AML-193 (cell line): ENCODE measurements at regions not wholly inside any gene's neighbourhood (a gene's known extent, or its start where the extent isn't known, plus 50 kb on each side); places are given as distances from the start of the nearest gene placed in this dataset.
"Not testable (repeated sequence)": the region's sequence is repeated elsewhere in the genome, so short reads cannot be mapped to it uniquely, and the experiment has no call there.

ENCODE experiments used
- DNase-seq, 2 experiments: peaks; one replicate each; lab custom pipeline; 2025; lab: John Stamatoyannopoulos, UW

DNA sequence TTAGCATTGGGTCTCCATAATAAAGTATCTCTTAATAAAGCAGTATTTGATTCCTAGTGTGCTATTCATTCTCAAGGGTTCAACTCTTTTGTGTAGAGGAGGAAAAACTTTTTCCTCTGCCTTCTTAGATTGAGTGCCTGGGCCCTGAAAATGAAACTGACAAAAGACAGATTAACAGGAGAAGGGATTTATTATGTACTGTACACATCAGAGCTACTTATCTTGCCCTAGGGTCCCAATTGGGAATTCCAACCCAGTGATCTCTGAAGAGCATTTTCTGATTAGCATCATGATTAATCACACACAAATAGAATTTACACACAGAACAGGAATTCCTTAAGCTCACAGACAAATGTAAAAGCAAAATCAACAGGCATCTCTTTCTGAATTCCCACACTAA is 128.9 kb downstream of the CD164 start:
- DNase-seq = no peak

- DNase-seq = no peak
These were observed 129.8 kb downstream of the CD164 start for GRCh38 chr6:109252261-109253041.

DNA sequence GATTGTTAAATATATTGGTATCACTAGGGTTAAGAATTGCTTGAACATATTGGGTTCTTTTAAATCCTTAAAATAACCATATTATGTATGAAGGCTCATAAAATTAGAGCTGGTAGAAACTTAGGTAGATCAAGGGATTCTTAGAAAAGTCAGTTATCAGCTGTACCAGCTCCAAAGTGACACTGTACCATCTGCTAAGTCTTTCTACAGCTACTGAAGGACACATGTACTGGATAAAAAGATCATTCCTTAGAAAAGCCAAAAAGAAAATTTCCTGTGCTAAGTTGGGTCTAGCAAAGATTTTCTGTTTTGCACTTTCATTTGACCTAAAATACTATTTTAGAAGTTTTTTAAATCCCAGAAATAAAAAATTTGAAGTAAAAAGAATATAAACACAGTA is 130.4 kb downstream of the CD164 start:
- no peak for DNase-seq

GRCh38 chr6:109250544-109251156 is 131.6 kb downstream of the CD164 start:
- DNase-seq = not testable (repeated sequence)

GRCh38 chr6:109243863-109244825 is 138.1 kb downstream of the CD164 start:
- no peak for DNase-seq

GRCh38 chr6:109242925-109243324 is 139.3 kb downstream of the CD164 start:
- DNase-seq = no peak

DNA sequence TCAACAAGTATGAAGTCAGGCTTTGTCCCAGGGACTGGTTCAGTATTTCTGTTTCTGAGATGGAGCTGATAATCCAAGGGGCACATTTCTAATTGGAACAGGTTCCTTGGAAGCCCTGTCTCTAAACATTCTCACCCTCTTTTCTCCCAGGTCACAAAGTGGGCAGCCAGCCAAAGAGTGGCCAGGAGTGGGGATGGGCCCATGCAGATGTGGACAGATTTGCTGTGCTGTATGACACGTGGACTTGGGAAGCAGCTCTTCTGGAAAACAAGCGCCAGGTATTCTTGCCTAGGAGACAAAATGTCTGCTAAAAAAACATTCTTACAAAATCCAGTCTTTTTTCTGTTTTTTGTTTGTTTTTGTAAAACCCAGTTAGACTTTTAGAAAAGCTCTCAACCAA is 140.2 kb downstream of the CD164 start:
- DNase-seq = no peak

DNA sequence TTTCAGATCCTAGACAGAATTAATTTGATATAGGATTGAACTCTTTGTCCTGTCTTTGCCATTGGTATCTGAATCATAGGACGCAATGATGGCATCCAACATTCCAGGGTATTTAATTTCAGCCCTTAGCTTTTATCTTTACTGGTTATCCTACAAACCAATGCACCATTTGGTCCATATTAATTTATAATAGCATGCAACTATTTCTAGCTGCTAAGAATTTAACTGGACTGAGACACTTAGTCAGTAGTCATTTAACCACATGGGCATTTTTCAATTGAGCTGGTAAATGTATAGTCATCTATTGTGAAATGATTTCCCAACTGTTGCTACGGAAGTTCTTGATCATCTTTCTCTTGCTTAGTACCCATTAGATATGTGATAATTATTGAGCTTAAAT is 141.1 kb downstream of the CD164 start:
- peak; percentile 98 for DNase-seq

GRCh38 chr6:109240370-109241084 is 141.7 kb downstream of the CD164 start:
- DNase-seq = peak; percentile 34 to 40

- DNase-seq = no peak
These were observed 142.5 kb downstream of the CD164 start for GRCh38 chr6:109239651-109240321.

DNA sequence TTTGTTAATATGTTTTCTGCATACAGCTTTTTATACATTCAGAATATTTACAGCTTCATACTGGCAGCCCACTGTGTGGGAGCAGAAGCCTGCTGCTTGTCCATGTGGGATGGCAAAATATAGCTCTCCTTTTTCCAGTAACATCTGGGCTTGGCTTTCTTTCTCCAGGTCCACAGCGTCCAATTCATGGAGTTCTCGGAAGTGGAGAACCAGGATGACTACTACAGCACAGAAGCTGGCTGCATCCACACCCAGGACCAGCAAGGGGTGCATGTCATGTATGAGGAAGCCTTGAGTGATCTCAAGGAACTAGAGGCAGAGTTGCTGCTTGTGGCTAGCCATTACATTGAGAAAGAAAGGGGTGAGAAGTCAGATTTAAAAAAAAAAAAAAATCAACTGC is 143.1 kb downstream of the CD164 start:
- DNase-seq = peak; percentile 68 to 74

GRCh38 chr6:109238396-109238795 is 143.1 kb downstream of the CEP57L1 start:
- no peak for DNase-seq

DNA sequence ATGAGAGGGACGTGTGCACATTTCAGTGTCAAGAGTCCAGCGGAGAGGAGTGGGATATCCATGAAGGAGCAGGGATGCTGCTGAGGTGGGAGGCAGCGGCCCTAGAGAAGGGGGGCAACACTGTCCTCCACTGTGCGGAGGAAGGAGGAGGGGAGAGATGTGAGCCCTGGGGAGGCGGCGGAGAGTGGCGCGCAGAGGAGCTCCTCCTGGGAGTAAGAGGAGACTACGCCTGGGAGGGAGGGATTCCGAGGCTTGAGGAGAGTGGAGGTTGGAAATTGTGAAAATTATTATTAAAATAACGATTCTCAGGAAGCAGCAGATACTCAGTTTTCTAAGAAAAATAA is 142.7 kb downstream of the CEP57L1 start:
- no peak for DNase-seq

GRCh38 chr6:109237077-109237985 is 142.0 kb downstream of the CEP57L1 start:
- peak; percentile 79 to 90 for DNase-seq

DNA sequence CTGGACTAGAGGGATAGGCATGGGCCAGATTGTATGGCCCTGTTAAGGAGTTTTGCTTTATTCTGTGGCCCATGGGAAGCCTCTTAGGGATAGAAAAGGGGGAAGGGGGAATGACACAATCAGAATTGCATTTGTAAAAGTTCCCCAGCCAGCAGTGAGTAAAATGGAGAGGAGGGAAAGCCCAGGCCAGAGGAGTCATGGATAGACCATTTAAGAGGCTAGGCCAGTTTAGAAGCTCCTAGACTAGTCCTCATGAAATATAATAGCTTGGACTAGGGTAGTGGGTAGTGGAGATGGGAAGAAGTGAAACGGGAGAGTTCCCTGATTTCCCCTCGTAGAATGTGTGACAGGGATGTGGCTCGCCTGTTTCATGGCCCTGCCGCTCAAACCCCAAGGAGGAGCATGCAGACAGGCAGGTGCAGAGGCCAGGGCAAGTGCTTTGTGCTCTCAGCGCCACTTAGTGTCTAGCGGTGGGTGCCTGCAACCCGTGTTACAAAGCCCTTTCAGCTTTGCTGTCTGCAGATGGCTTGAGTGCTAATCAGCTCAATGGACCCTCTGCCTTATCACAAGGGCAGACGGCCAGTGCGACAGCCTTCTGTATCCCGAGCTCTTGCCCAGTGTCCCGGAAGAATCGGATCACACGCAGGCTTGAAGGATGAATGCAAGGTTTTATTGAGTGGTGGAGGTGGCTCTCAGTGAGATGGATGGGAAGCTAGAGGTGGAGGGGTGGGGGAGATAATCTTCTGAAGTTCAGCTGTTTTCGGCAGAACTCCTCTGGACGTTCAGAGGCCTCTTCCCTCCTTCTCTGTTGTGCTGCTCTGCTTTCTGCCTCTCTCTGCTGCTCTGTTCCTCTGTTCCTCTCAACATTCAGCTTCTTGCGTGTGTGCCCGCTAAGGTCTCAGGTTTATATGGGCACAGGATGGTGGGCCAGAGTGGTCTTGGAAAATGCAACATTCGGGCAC is 141.1 kb downstream of the CEP57L1 start:
- DNase-seq = no peak

DNA sequence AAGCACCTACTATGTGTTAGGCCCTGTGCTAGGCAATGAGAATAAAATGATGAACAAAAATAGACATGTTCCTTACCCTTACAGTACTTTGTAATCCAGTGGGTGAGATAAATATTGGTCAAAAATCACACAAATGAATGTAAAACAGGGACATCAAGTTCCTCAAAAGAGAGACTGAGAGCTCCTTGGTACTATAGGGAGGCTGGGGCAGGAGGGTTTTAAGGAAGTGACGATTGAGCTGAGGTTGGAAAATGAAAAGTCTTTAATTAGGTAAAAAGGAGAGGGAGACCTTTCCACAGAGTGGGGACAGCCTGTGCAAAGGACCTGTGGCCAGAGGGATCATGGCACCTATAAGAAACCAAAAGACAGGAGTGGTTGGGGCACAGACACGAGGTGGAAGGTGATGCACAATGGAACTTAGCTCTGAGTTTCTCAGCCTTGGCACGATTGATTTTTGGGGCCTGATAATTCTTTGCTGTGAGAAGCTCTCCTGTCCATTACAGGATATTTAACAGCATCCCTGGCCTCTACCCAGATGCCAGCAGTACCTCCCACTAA is 140.3 kb downstream of the CEP57L1 start:
- no peak for DNase-seq

DNA sequence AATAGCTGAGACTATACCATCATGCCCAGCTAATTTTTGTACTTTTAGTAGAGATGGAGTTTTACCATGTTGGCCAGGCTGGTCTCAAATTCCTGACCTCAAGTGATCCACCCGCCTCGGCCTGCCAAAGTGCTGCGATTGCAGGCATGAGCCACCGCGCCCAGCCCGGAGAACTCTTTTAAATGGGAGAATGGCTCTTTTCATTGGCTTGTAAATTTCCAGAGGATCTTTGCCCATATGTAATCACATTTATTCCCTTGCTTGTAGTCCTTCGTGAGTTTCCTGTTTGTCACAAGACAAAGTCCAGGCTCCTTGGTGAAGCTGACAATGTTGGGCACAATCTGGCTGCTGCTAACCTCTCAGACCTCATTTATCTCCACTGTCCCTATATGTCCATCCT is 135.1 kb downstream of the CEP57L1 start:
- no peak for DNase-seq

GRCh38 chr6:109229536-109229935 is 134.2 kb downstream of the CEP57L1 start:
- DNase-seq = no peak

GRCh38 chr6:109227646-109228045 is 132.3 kb downstream of the CEP57L1 start:
- no peak for DNase-seq
